C1 segment of cervical spinal cord (tissue), 14 donors: ENCODE measurements at regions not wholly inside any gene's neighbourhood (a gene's known extent, or its start where the extent isn't known, plus 50 kb on each side); places are given as distances from the start of the nearest gene placed in this dataset.

Experiments used
- DNase-seq, 14 donors: peaks; one replicate each; lab custom pipeline; 2025; lab: John Stamatoyannopoulos, UW

GRCh38 chr14:28407031-28407825, 359.4 kb upstream of the FOXG1 start:
- no peak for DNase-seq

- DNase-seq = no peak
These were observed 358.6 kb upstream of the FOXG1 start for GRCh38 chr14:28407996-28408395.

- DNase-seq = no peak
These were observed 354.5 kb upstream of the FOXG1 start for GRCh38 chr14:28412077-28412476.

GRCh38 chr14:28426960-28427359, 339.6 kb upstream of the FOXG1 start:
- DNase-seq = no peak

- DNase-seq = no peak
These were observed 329.8 kb upstream of the FOXG1 start for GRCh38 chr14:28436821-28437220.

GRCh38 chr14:28461389-28461788, 305.2 kb upstream of the FOXG1 start:
- no peak for DNase-seq

GRCh38 chr14:28467611-28468010, 299.0 kb upstream of the FOXG1 start:
- DNase-seq = no peak

- DNase-seq = no peak
These were observed 298.1 kb upstream of the FOXG1 start for GRCh38 chr14:28468191-28469151.

- DNase-seq = no peak
These were observed 284.1 kb upstream of the FOXG1 start for GRCh38 chr14:28482251-28483040.

- no peak for DNase-seq
These were observed 283.1 kb upstream of the FOXG1 start for GRCh38 chr14:28483506-28483905.

GRCh38 chr14:28488684-28489083, 277.9 kb upstream of the FOXG1 start:
- no peak for DNase-seq

- DNase-seq = no peak
These were observed 273.1 kb upstream of the FOXG1 start for GRCh38 chr14:28493516-28493915.

GRCh38 chr14:28494196-28494595, 272.4 kb upstream of the FOXG1 start:
- DNase-seq = no peak

- DNase-seq = no peak
These were observed 270.2 kb upstream of the FOXG1 start for GRCh38 chr14:28496364-28496763.

GRCh38 chr14:28502517-28502916, 264.1 kb upstream of the FOXG1 start:
- no peak for DNase-seq

- DNase-seq = no peak
These were observed 251.0 kb upstream of the FOXG1 start for GRCh38 chr14:28515571-28515970.

- no peak for DNase-seq
These were observed 229.7 kb upstream of the FOXG1 start for GRCh38 chr14:28536889-28537288.

- no peak for DNase-seq
These were observed 224.5 kb upstream of the FOXG1 start for GRCh38 chr14:28542040-28542439.

GRCh38 chr14:28565345-28565744, 201.2 kb upstream of the FOXG1 start:
- no peak for DNase-seq

- no peak for DNase-seq
These were observed 196.2 kb upstream of the FOXG1 start for GRCh38 chr14:28570391-28570790.

GRCh38 chr14:28571636-28572035, 195.0 kb upstream of the FOXG1 start:
- no peak for DNase-seq

- DNase-seq = no peak
These were observed 190.1 kb upstream of the FOXG1 start for GRCh38 chr14:28576523-28576922.
